GM23338 (cell line): ENCODE measurements at regions not wholly inside any gene's neighbourhood (a gene's known extent, or its start where the extent isn't known, plus 50 kb on each side); places are given as distances from the start of the nearest gene placed in this dataset.

Experiments
- ATAC-seq: fragments of 200-7000 bp; cut with Tn5 transposase; 3 replicates; pipeline ENCODE4 v1.9.1; 2020
- DNase-seq: peaks from one replicate; pipeline ENCODE4 v3.0.0-alpha.2; 2015; ENCODE audit warnings: low spot score
- H2AFZ ChIP-seq: fragments of 200-600 bp; sonication (generic); 2 replicates; pipeline ENCODE4 v1.8.0; 2016; ENCODE audit warnings: antibody characterized with exemption, mild to moderate bottlenecking, moderate library complexity
- H3F3A ChIP-seq: fragments of 200-600 bp; sonication (generic); replicated peaks from 2 replicates; pipeline ENCODE4 v1.8.0; 2017; ENCODE audit warnings: antibody characterized with exemption, mixed run types, low read depth
- H3K27ac ChIP-seq: fragments of 200-600 bp; sonication (generic); 2 replicates; pipeline ENCODE4 v1.6.1; 2016; ENCODE audit warnings: low read depth
- H3K27me3 ChIP-seq: fragments of 200-600 bp; sonication (generic); 2 replicates; pipeline ENCODE4 v1.8.0; 2016; ENCODE audit warnings: mild to moderate bottlenecking, mixed run types, moderate library complexity; ENCODE audit not compliant: insufficient read depth
- H3K36me3 ChIP-seq: fragments of 200-600 bp; sonication (generic); 2 replicates; pipeline ENCODE4 v1.8.0; 2016; ENCODE audit warnings: mild to moderate bottlenecking; ENCODE audit not compliant: insufficient read depth
- H3K4me1 ChIP-seq: fragments of 200-600 bp; sonication (generic); 2 replicates; pipeline ENCODE4 v1.8.0; 2016; ENCODE audit warnings: mild to moderate bottlenecking, moderate library complexity; ENCODE audit not compliant: insufficient read depth
- H3K4me2 ChIP-seq: fragments of 200-600 bp; sonication (generic); 2 replicates; pipeline ENCODE4 v1.7.1; 2017; ENCODE audit warnings: mixed run types
- H3K4me3 ChIP-seq: fragments of 200-600 bp; sonication (generic); 2 replicates; pipeline ENCODE4 v1.6.1; 2016; ENCODE audit warnings: mixed run types
- H3K79me2 ChIP-seq: fragments of 200-600 bp; sonication (generic); replicated peaks from 2 replicates; pipeline ENCODE4 v1.8.0; 2017; ENCODE audit warnings: mild to moderate bottlenecking; ENCODE audit not compliant: insufficient read depth
- H3K9me2 ChIP-seq: fragments of 200-600 bp; sonication (generic); 2 replicates; pipeline ENCODE4 v1.8.0; 2017; ENCODE audit not compliant: insufficient read depth
- H4K20me1 ChIP-seq: fragments of 200-600 bp; sonication (generic); replicated peaks from 2 replicates; pipeline ENCODE4 v1.8.0; 2017; ENCODE audit warnings: mild to moderate bottlenecking; ENCODE audit not compliant: insufficient read depth
- H3K27ac Mint-ChIP-seq: 2 replicates; pipeline ENCODE4 v1.8.0; 2020; ENCODE audit warnings: inconsistent platforms, mild to moderate bottlenecking, moderate library complexity, mixed read lengths
- H3K27me3 Mint-ChIP-seq: 3 replicates; pipeline ENCODE4 v1.8.0; 2022; ENCODE audit warnings: low read depth, mild to moderate bottlenecking, moderate library complexity, mixed read lengths, inconsistent platforms; ENCODE audit not compliant: insufficient read depth, poor library complexity
- H3K36me3 Mint-ChIP-seq: 3 replicates; pipeline ENCODE4 v1.8.0; 2021; ENCODE audit warnings: low read depth, mild to moderate bottlenecking, inconsistent platforms, moderate library complexity, mixed read lengths
- H3K4me1 Mint-ChIP-seq: 3 replicates; pipeline ENCODE4 v1.8.0; 2020; ENCODE audit warnings: mild to moderate bottlenecking, inconsistent platforms, mixed read lengths
- H3K4me3 Mint-ChIP-seq: 3 replicates; pipeline ENCODE4 v1.8.0; 2021; ENCODE audit warnings: moderate library complexity, mild to moderate bottlenecking, inconsistent platforms, mixed read lengths
- H3K9me3 Mint-ChIP-seq: 3 replicates; pipeline ENCODE4 v1.8.0; 2020; ENCODE audit warnings: moderate library complexity, mild to moderate bottlenecking, inconsistent platforms, mixed read lengths
- CTCF ChIP-seq, 2 experiments: fragments of 200-600 bp in 1 of 2; sonication (generic) in 1 of 2; conservative IDR thresholded peaks; 2 replicates each; pipeline versions ENCODE4 v1.5.1 to v1.6.1; 2016 to 2017; ENCODE audit warnings: antibody characterized with exemption in 2 of 2, low read depth in 2 of 2, mild to moderate bottlenecking in 2 of 2, moderate library complexity in 1 of 2
- ETS1 ChIP-seq: IDR thresholded peaks from 2 replicates; pipeline ENCODE4 v1.6.1; 2016; ENCODE audit warnings: antibody characterized with exemption
- EZH2 ChIP-seq: fragments of 200-600 bp; sonication (generic); IDR thresholded peaks from one replicate; pipeline ENCODE4 v1.8.0; 2017; ENCODE audit warnings: antibody characterized with exemption, mild to moderate bottlenecking, low read depth; ENCODE audit not compliant: unreplicated experiment
- EZH2phosphoT487 ChIP-seq: fragments of 200-600 bp; sonication (generic); IDR thresholded peaks from one replicate; pipeline ENCODE4 v1.8.1; 2018; ENCODE audit warnings: antibody characterized with exemption; ENCODE audit not compliant: unreplicated experiment
- JUNB ChIP-seq: IDR thresholded peaks from one replicate; pipeline ENCODE4 v1.6.1; 2016; ENCODE audit warnings: antibody characterized with exemption; ENCODE audit not compliant: unreplicated experiment
- NANOG ChIP-seq: IDR thresholded peaks from 2 replicates; pipeline ENCODE4 v1.6.1; 2016; ENCODE audit warnings: antibody characterized with exemption, borderline replicate concordance
- STAT1 ChIP-seq: IDR thresholded peaks from one replicate; pipeline ENCODE4 v1.6.1; 2016; ENCODE audit warnings: antibody characterized with exemption; ENCODE audit not compliant: unreplicated experiment
- ZNF114 ChIP-seq: fragments of 250-450 bp; sonication (Bioruptor Pico); IDR thresholded peaks from 2 replicates; pipeline ENCODE4 v1.5.0; 2020; ENCODE audit warnings: mild to moderate bottlenecking, moderate library complexity
- ZNF462 ChIP-seq: fragments of 250-450 bp; sonication (Bioruptor Pico); IDR thresholded peaks from 2 replicates; pipeline ENCODE4 v1.5.0; 2020; ENCODE audit warnings: mild to moderate bottlenecking, moderate library complexity

- Mint-ChIP-seq H3K27me3 (no peaks in the 10 kb centered on the region), H3K9me3 (no peaks in the 10 kb centered on the region), H3K27ac (no peak overlapping the region), H3K4me3 (no peak overlapping the region), H3K36me3 (no peaks in the 10 kb centered on the region), H3K4me1 (no peaks in the 10 kb centered on the region)
- TF ChIP-seq CTCF (conservative IDR thresholded peaks at IDR 0.05; ENCODE audit: low read depth in 2 of 2) (no peak), NANOG (no peak), STAT1 (no peak), ETS1 (no peak), EZH2 (no peak), ZNF462 (CRISPR knock-in tag) (no peak), ZNF114 (CRISPR knock-in tag) (no peak), JUNB (no peak), EZH2phosphoT487 (no peak)
- H2AFZ ChIP-seq, result no peak overlapping the region
- H4K20me1 ChIP-seq, result no peaks in the 10 kb centered on the region
- H3K27ac ChIP-seq, result no peak overlapping the region
- ATAC-seq (no peak), DNase-seq (no peak)
- H3K79me2 ChIP-seq, result no peaks in the 10 kb centered on the region
- no peaks in the 10 kb centered on the region for H3F3A ChIP-seq
- no peaks in the 10 kb centered on the region for H3K36me3 ChIP-seq
- H3K4me3 ChIP-seq, result no peak overlapping the region
- no peak overlapping the region for H3K4me2 ChIP-seq
- no peaks in the 10 kb centered on the region for H3K4me1 ChIP-seq
- H3K27me3 ChIP-seq, result no peaks in the 10 kb centered on the region
- H3K9me2 ChIP-seq, result no peaks in the 10 kb centered on the region
Observed at GRCh38 chr12:90262251-90262650, 553.6 kb upstream of the ATP2B1 start.
